ENCODE measurements at regions not wholly inside any gene's neighbourhood (a gene's known extent, or its start where the extent isn't known, plus 50 kb on each side); places are given as distances from the start of the nearest gene placed in this dataset.

DNA sequence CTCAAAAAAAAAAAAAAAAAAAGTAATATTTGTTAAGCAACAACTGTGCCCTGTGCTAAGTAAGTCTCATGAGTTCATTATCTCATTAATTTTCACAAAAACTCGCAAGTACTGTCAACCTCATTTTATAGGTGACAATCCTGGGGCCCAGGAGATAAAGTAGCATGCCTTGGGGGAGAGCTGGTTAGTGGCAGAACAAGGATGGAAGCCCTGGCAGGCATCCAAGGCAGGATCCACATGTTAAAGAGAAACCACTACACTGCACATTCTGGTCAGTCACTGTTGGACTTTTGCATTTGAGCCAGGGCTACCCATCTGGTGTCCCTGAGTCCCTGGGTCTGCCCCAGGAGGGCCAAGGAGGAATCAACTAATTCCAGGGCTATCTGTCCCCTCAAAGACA lies 54.6 kb downstream of the ZFP36L2 start:
- no CpG with 5 or more reads among the region's 1 CpG for WGBS (ENCODE audit: insufficient coverage)
- no peak overlapping the region for H3K27ac ChIP-seq (ENCODE audit: low read depth, low read length)

DNA sequence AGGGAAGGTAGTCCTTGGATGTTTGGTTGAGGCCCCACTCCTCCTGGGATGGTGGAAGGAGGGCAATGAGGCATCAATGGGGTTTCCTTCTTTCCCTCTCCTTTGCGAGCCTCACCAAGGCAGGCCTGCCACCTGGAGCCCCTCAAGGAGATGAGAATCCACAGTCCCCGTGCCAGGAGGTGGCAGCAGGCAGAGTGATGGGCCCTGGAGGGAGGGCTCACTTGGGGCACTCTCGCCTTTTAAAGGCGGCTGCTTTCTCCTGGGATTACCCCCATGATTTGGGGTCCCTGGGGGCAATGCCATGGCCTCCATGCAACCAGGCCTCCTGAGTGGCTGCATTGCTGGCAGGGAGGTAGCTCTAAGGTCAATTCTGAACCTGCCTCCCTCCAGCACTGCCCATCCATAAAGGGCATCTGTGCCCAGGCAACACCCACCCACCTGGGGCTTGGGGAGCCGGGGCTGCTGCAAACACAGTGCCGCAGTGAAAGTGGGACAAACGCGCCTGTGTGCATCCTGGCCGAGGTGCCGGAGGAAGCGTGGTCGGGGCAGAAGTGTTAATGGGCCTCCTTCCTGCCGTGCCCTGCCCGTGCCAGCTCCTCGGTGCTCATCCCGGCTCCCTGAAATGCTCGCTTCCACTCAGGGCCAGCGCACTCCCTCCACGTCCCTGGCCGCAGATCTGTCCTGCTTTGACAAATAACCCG lies 55.9 kb downstream of the ZFP36L2 start:
- WGBS (ENCODE audit: insufficient coverage) = 82% methylated on average over 20 of the region's 21 CpGs
- H3K9me3 ChIP-seq (ENCODE audit: control insufficient read depth, insufficient read depth, low read length) = peaks cover 1% of the 10 kb centered on the region

More for the DNA sequence above, 54.6 kb downstream of the ZFP36L2 start:
- peaks cover 39% of the 10 kb centered on the region for H3K4me1 ChIP-seq (ENCODE audit: control insufficient read depth, insufficient read depth, low read length)
- peaks cover 6% of the 10 kb centered on the region for H3K9me3 ChIP-seq (ENCODE audit: control insufficient read depth, insufficient read depth, low read length)
- H3K36me3 ChIP-seq (ENCODE audit: control insufficient read depth, insufficient read depth, low read length) = no peaks in the 10 kb centered on the region
- H3K27me3 ChIP-seq (ENCODE audit: control insufficient read depth, insufficient read depth, low read length) = no peaks in the 10 kb centered on the region
- H3K4me3 ChIP-seq (ENCODE audit: low read depth, low read length) = no peak overlapping the region
- peak in 3 of 6 donors; percentile 31 to 74 (median 61) for DNase-seq (ENCODE audit: low read depth in 4 of 6, low spot score in 6 of 6)

DNA sequence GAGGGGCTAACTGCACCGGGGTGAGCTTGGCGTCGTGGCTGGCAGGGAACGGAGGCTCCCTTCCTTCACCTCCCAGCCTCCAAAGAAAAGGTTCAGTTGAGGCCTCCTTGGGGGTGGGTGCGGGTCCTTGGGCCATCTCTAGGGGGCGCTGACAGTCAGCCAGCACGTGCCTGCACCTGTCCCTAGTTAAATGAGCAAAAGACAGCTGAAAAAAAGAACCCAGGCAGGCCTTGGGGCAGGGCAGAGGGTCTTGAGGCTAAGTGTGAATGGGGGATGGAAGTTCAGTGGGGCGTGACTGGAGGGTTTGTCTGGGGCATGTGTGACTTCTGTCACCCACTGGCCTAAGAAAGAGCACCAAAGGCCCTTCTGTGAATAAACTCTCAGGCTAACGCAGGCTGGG lies 56.4 kb downstream of the ZFP36L2 start:
- H3K4me3 ChIP-seq (ENCODE audit: low read depth, low read length) = no peak overlapping the region
- H3K27me3 ChIP-seq (ENCODE audit: control insufficient read depth, insufficient read depth, low read length) = no peaks in the 10 kb centered on the region
- peaks cover 39% of the 10 kb centered on the region for H3K4me1 ChIP-seq (ENCODE audit: control insufficient read depth, insufficient read depth, low read length)
- no peak for DNase-seq (ENCODE audit: low read depth in 4 of 6, low spot score in 6 of 6)
- no peaks in the 10 kb centered on the region for H3K36me3 ChIP-seq (ENCODE audit: control insufficient read depth, insufficient read depth, low read length)
- WGBS (ENCODE audit: insufficient coverage) = 62% methylated on average over 5 of the region's 9 CpGs
- peaks cover 1% of the 10 kb centered on the region for H3K9me3 ChIP-seq (ENCODE audit: control insufficient read depth, insufficient read depth, low read length)
- H3K27ac ChIP-seq (ENCODE audit: low read depth, low read length) = no peak overlapping the region

More for the DNA sequence above, 55.9 kb downstream of the ZFP36L2 start:
- H3K4me3 ChIP-seq (ENCODE audit: low read depth, low read length) = no peak overlapping the region
- H3K36me3 ChIP-seq (ENCODE audit: control insufficient read depth, insufficient read depth, low read length) = no peaks in the 10 kb centered on the region
- H3K27me3 ChIP-seq (ENCODE audit: control insufficient read depth, insufficient read depth, low read length) = no peaks in the 10 kb centered on the region
- no peak for DNase-seq (ENCODE audit: low read depth in 4 of 6, low spot score in 6 of 6)
- peaks cover 39% of the 10 kb centered on the region for H3K4me1 ChIP-seq (ENCODE audit: control insufficient read depth, insufficient read depth, low read length)
- H3K27ac ChIP-seq (ENCODE audit: low read depth, low read length) = no peak overlapping the region

DNA sequence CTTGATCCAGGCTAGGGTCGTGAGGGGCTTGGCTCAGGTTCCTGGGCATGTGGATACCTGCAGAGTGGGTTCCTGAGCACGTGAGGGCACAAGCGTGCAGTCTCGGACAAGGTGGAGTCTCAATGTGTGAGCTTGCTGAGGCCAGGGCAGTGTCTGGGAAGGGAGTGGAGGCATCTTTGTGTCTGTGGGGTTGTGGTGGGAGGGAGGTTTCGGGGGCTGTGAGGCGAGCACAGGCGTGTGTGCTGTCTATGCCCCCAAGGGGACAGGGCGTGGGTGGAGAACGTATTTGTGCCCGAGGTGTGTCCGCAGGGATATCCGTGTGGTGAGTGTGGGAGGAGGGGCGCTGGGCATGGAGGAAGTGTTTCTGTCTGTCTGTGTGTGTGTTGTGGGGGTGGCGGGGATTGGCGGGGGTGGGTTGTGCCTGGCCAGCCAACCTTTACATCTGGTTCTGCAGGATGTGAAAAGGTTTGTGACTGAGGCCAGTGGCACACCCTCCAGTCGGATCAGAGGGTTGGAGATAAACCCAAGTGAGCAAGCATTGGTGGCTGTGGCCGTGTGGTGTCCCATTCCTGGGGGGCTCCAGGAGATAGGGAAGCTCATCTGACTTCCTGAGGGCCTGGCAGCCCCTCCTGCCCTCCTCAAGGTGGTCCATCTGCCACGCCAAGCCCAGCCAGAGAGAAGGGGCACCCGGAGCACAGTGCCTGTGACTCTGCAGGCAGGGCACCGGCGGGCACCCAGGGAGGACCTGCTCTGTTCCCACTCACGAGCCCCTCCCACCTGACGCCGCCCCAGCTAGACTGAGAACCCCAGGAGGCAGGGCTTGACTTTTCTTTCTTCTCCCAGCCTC lies 57.1 kb downstream of the ZFP36L2 start:
- H3K4me1 ChIP-seq (ENCODE audit: control insufficient read depth, insufficient read depth, low read length) = peaks cover 39% of the 10 kb centered on the region
- H3K27me3 ChIP-seq (ENCODE audit: control insufficient read depth, insufficient read depth, low read length) = no peaks in the 10 kb centered on the region
- H3K27ac ChIP-seq (ENCODE audit: low read depth, low read length) = peak overlapping the region; percentile 15
- whole genome bisulfite sequencing (ENCODE audit: insufficient coverage) = 81% methylated on average over 24 of the region's 24 CpGs
- no peak overlapping the region for H3K4me3 ChIP-seq (ENCODE audit: low read depth, low read length)
- H3K36me3 ChIP-seq (ENCODE audit: control insufficient read depth, insufficient read depth, low read length) = no peaks in the 10 kb centered on the region
- no peaks in the 10 kb centered on the region for H3K9me3 ChIP-seq (ENCODE audit: control insufficient read depth, insufficient read depth, low read length)
- no peak for DNase-seq (ENCODE audit: low read depth in 4 of 6, low spot score in 6 of 6)

DNA sequence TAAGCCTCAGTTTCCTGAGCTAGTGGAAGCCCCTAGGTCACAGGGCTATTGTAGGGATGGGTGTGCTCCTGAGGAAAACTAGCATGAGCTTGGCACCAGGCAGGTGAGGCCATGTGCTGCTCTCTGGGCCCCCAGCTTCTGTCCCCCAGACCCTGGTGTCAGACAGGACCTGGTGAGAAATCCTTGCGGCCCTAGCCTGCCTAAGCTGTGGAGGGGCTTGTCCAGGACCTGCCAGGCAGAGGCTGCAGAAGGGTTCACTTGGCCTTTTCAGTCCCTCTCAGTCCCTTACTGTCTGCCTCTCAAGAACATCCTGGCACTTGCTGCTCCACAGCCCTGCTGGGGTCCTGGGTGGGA lies 58.4 kb downstream of the ZFP36L2 start:
- WGBS (ENCODE audit: insufficient coverage) = 93% methylated on average over 1 of the region's 1 CpG
- Histone ChIP-seq H3K27me3 (ENCODE audit: control insufficient read depth, insufficient read depth, low read length) (no peaks in the 10 kb centered on the region), H3K36me3 (ENCODE audit: control insufficient read depth, insufficient read depth, low read length) (no peaks in the 10 kb centered on the region), H3K27ac (ENCODE audit: low read depth, low read length) (peak overlapping the region; percentile 2), H3K4me3 (ENCODE audit: low read depth, low read length) (no peak overlapping the region), H3K9me3 (ENCODE audit: control insufficient read depth, insufficient read depth, low read length) (no peaks in the 10 kb centered on the region), H3K4me1 (ENCODE audit: control insufficient read depth, insufficient read depth, low read length) (peaks cover 41% of the 10 kb centered on the region)
- no peak for DNase-seq (ENCODE audit: low read depth in 4 of 6, low spot score in 6 of 6)

DNA sequence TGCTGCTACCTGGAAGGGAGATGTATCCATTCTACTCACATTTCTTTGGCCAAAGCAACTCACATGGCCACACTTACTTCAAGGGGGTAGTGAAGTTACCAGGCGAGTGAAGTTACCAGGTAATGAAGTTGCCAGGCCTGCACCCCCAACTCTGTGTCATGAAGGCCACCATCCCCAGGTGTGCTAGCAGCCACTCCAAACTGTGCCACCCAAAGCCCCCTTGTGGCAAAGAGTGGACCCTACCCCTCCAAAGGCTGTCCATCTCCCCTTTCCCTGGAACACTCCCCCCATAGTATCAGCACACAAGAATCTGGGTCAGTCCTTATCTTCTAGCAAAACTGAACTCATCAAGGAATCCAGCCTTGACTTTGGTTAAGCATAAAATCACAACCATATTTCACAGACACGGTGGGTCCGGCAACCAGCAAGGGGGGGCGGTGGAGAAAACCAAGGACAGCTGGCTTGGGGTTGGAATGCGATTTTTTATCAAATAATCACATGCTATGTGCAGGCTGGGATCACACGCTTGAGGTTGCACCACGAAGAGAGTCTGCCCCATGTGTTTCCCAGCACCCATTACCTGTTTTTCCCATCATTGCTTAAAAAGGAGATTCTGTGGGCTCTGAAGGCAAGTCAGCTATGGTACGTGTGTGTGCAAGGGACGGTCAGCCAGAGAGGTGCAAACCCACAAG lies 60.9 kb downstream of the ZFP36L2 start:
- H3K27me3 ChIP-seq (ENCODE audit: control insufficient read depth, insufficient read depth, low read length) = no peaks in the 10 kb centered on the region
- no peak for DNase-seq (ENCODE audit: low read depth in 4 of 6, low spot score in 6 of 6)
- peaks cover 30% of the 10 kb centered on the region for H3K4me1 ChIP-seq (ENCODE audit: control insufficient read depth, insufficient read depth, low read length)
- H3K9me3 ChIP-seq (ENCODE audit: control insufficient read depth, insufficient read depth, low read length) = no peaks in the 10 kb centered on the region
- H3K27ac ChIP-seq (ENCODE audit: low read depth, low read length) = no peak overlapping the region
- WGBS (ENCODE audit: insufficient coverage) = 88% methylated on average over 2 of the region's 9 CpGs
- H3K4me3 ChIP-seq (ENCODE audit: low read depth, low read length) = no peak overlapping the region
- H3K36me3 ChIP-seq (ENCODE audit: control insufficient read depth, insufficient read depth, low read length) = no peaks in the 10 kb centered on the region

DNA sequence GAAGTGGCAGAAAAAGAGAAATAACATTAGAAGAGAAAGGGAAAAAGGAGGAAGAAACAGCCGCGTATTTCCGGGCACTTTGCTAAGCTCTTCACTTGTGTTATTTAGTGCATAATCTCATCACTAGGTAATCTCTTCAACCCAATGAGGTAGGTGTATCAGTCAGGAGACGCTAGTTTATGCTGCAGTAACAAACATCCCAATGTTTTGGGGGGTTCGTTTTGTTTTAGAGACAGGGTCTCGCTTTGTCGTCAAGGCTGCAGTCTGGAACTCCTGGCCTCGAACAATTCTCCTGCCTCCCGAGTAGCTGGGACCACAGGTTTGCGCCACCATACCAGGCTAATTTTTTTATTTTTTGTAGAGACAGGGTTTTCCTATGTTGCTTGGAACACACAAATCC lies 61.7 kb downstream of the ZFP36L2 start:
- H3K4me3 ChIP-seq (ENCODE audit: low read depth, low read length) = no peak overlapping the region
- H3K9me3 ChIP-seq (ENCODE audit: control insufficient read depth, insufficient read depth, low read length) = no peaks in the 10 kb centered on the region
- H3K36me3 ChIP-seq (ENCODE audit: control insufficient read depth, insufficient read depth, low read length) = no peaks in the 10 kb centered on the region
- no peak for DNase-seq (ENCODE audit: low read depth in 4 of 6, low spot score in 6 of 6)
- H3K27me3 ChIP-seq (ENCODE audit: control insufficient read depth, insufficient read depth, low read length) = no peaks in the 10 kb centered on the region
- no peak overlapping the region for H3K27ac ChIP-seq (ENCODE audit: low read depth, low read length)
- H3K4me1 ChIP-seq (ENCODE audit: control insufficient read depth, insufficient read depth, low read length) = peaks cover 24% of the 10 kb centered on the region
- WGBS (ENCODE audit: insufficient coverage) = 100% methylated on average over 5 of the region's 10 CpGs

DNA sequence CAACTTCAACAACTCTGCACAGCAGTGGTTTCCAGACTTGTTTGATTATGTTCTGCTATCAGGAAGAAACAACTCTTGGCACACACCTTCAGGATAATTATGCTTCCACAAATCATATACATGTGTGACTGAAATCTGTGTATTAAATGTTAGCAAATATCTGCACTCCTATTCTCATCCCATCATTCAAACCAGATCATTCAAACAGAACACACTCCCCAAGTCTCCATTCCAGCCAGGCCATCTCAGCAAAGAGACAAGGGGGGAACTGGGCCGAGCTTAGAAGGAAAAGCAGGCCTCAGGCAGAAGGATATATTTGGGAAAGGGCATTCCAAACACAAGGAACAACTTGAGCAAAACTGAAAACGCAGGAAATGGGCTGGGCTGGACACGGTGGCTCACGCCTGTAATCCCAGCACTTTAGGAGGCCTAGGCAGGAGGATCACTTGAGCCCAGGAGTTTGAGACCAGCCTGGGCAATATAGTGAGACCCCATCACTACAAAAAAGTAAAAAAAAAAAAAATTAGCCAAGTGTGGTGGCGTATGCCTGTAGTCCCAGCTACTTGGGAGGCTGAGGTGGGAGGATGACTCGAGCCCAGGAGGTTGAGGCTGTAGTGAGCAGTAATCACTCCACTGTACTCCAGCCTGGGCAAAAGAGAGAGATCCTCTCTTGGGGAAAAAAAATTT lies 62.7 kb downstream of the ZFP36L2 start:
- Histone ChIP-seq H3K27me3 (ENCODE audit: control insufficient read depth, insufficient read depth, low read length) (no peaks in the 10 kb centered on the region), H3K4me3 (ENCODE audit: low read depth, low read length) (no peak overlapping the region), H3K36me3 (ENCODE audit: control insufficient read depth, insufficient read depth, low read length) (no peaks in the 10 kb centered on the region), H3K4me1 (ENCODE audit: control insufficient read depth, insufficient read depth, low read length) (peaks cover 24% of the 10 kb centered on the region), H3K9me3 (ENCODE audit: control insufficient read depth, insufficient read depth, low read length) (no peaks in the 10 kb centered on the region), H3K27ac (ENCODE audit: low read depth, low read length) (no peak overlapping the region)
- no peak for DNase-seq (ENCODE audit: low read depth in 4 of 6, low spot score in 6 of 6)
- WGBS (ENCODE audit: insufficient coverage) = 87% methylated on average over 4 of the region's 6 CpGs

DNA sequence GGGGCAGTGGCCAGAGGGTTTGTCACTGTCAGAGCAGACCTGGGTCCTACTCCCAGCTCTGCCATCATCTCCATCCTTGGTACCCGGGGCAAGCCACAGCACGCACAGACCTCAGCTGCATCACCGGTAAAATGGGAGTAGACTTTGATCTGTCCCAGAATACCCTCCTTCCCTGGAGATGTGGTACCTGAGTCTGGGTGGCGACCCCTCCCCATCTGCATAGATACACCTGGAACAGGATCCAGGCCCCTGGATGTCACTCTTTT lies 64.0 kb downstream of the ZFP36L2 start:
- H3K36me3 ChIP-seq (ENCODE audit: control insufficient read depth, insufficient read depth, low read length) = no peaks in the 10 kb centered on the region
- no peaks in the 10 kb centered on the region for H3K9me3 ChIP-seq (ENCODE audit: control insufficient read depth, insufficient read depth, low read length)
- H3K27ac ChIP-seq (ENCODE audit: low read depth, low read length) = no peak overlapping the region
- no peaks in the 10 kb centered on the region for H3K27me3 ChIP-seq (ENCODE audit: control insufficient read depth, insufficient read depth, low read length)
- DNase-seq (ENCODE audit: low read depth in 4 of 6, low spot score in 6 of 6) = no peak
- 100% methylated on average over 1 of the region's 4 CpGs for WGBS (ENCODE audit: insufficient coverage)
- peaks cover 27% of the 10 kb centered on the region for H3K4me1 ChIP-seq (ENCODE audit: control insufficient read depth, insufficient read depth, low read length)
- H3K4me3 ChIP-seq (ENCODE audit: low read depth, low read length) = no peak overlapping the region

Data from spinal cord (tissue), 9 donors.